Testis (tissue), 2 donors: ENCODE measurements at regions not wholly inside any gene's neighbourhood (a gene's known extent, or its start where the extent isn't known, plus 50 kb on each side); places are given as distances from the start of the nearest gene placed in this dataset.

ENCODE experiments used
- DNase-seq: peaks from one replicate; pipeline ENCODE4 v3.0.0-alpha.2; 2019
- H3K27ac ChIP-seq, 2 donors: fragments of 200-600 bp; sonication (generic); one replicate each; pipeline ENCODE4 v1.5.1; 2019
- H3K27me3 ChIP-seq: fragments of 200-600 bp; sonication (generic); one replicate; pipeline ENCODE4 v1.5.1; 2019
- H3K36me3 ChIP-seq: fragments of 200-600 bp; sonication (generic); one replicate; pipeline ENCODE4 v1.5.1; 2017; ENCODE audit warnings: low read depth; ENCODE audit errors: missing control alignments
- H3K4me1 ChIP-seq: fragments of 200-600 bp; sonication (generic); one replicate; pipeline ENCODE4 v1.5.1; 2019
- H3K4me3 ChIP-seq, 2 donors: fragments of 200-600 bp; sonication (generic); one replicate each; pipeline ENCODE4 v1.5.1; 2017 to 2019
- H3K9me3 ChIP-seq: fragments of 200-600 bp; sonication (generic); one replicate; pipeline ENCODE4 v1.5.1; 2017
- POLR2A ChIP-seq: fragments of 450-650 bp; IDR thresholded peaks from one replicate; pipeline ENCODE4 v1.6.1; 2017; ENCODE audit warnings: antibody characterized with exemption, mild to moderate bottlenecking, moderate library complexity
- WGBS, 2 donors: methylation state at CpG; one replicate each; pipeline ENCODE4 v1.1.5; 2018; 5-methylcytosine and 5-hydroxymethylcytosine counted together
- intact Hi-C: fragments of 100-400 bp; cut with DNase I; formaldehyde crosslinking; loops from one replicate; pipeline ENCODE4 v1.15.1; 2023; ENCODE audit warnings: low total_unique reads
- TF ChIP-seq, protein P1 (sequence below), 3 experiments: fragments of 450-650 bp in 2 of 3; fragments of 200-600 bp in 1 of 3; sonication (generic) in 1 of 3; IDR thresholded peaks; one replicate each; pipeline ENCODE4 v1.5.1; 2016 to 2019; ENCODE audit warnings: antibody characterized with exemption in 3 of 3, mild to moderate bottlenecking in 2 of 3, moderate library complexity in 1 of 3

DNA sequence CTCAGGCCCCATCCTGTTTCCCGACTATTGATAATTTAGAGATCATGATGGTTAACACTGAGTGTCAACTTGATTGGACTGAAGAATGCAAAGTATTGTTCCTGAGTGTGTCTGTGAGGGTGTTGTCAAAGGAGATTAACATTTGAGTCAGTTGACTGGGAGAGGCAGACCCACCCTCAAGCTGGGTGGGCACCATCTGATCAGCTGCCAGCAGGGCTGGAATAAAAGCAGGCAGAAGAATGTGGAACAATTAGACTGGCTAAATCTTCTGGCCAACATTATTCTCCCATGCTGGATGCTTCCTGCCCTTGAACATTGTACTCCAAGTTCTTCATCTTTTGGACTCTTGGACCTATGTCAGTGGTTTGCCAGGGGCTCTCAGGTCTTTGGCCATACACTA, 1170.0 kb upstream of the CNTN5 start:
- Histone ChIP-seq H3K27me3 (no peaks in the 10 kb centered on the region), H3K4me3 (no peak overlapping the region), H3K27ac (no peak overlapping the region), H3K4me1 (no peaks in the 10 kb centered on the region), H3K9me3 (no peaks in the 10 kb centered on the region), H3K36me3 (no peaks in the 10 kb centered on the region)
- intact Hi-C loops, result no loop called here
- 73 to 78% methylated on average over 1 of the region's 1 CpG for WGBS, 2 donors
- no peak for DNase-seq
- TF ChIP-seq, protein P1, sequence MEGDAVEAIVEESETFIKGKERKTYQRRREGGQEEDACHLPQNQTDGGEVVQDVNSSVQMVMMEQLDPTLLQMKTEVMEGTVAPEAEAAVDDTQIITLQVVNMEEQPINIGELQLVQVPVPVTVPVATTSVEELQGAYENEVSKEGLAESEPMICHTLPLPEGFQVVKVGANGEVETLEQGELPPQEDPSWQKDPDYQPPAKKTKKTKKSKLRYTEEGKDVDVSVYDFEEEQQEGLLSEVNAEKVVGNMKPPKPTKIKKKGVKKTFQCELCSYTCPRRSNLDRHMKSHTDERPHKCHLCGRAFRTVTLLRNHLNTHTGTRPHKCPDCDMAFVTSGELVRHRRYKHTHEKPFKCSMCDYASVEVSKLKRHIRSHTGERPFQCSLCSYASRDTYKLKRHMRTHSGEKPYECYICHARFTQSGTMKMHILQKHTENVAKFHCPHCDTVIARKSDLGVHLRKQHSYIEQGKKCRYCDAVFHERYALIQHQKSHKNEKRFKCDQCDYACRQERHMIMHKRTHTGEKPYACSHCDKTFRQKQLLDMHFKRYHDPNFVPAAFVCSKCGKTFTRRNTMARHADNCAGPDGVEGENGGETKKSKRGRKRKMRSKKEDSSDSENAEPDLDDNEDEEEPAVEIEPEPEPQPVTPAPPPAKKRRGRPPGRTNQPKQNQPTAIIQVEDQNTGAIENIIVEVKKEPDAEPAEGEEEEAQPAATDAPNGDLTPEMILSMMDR (IDR thresholded peaks at IDR 0.05), result no peak
- TF ChIP-seq POLR2A, result no peak

- H3K4me1 ChIP-seq, result no peaks in the 10 kb centered on the region
- no peak for TF ChIP-seq POLR2A
- TF ChIP-seq, protein P1 (IDR thresholded peaks at IDR 0.05), result no peak
- WGBS, 2 donors, result 59 to 69% methylated on average over 3 of the region's 3 CpGs
- no peaks in the 10 kb centered on the region for H3K9me3 ChIP-seq
- peak overlapping the region in 1 of 2 donors; percentile 1 for H3K4me3 ChIP-seq
- no peaks in the 10 kb centered on the region for H3K36me3 ChIP-seq
- H3K27me3 ChIP-seq, result no peaks in the 10 kb centered on the region
- DNase-seq, result no peak
- intact Hi-C loops, result no loop called here
- no peak overlapping the region for H3K27ac ChIP-seq
These were observed 1166.4 kb upstream of the CNTN5 start for GRCh38 chr11:97854357-97854756.

DNA sequence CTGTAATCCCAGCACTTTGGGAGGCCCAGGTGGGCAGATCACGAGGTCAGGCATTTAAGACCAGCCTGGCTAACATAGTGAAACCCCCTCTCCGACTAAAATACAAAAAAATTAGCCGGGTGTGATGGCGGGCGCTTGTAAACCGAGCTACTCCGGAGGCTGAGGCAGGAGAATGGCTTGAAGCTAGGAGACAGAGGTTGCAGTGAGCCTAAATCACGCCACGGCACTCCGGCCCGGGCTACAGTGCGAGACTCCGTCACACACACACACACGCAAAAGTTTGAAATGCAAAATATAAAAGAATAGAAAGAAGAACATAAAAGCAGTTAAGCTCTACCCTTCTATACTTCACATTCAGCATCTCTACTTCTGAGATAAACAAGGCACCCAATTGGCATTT, 1165.9 kb upstream of the CNTN5 start:
- 65 to 72% methylated on average over 14 of the region's 14 CpGs for WGBS, 2 donors
- Histone ChIP-seq H3K4me1 (no peaks in the 10 kb centered on the region), H3K9me3 (no peaks in the 10 kb centered on the region), H3K4me3 (peak overlapping the region in 1 of 2 donors; percentile 1), H3K27ac (no peak overlapping the region), H3K27me3 (no peaks in the 10 kb centered on the region), H3K36me3 (no peaks in the 10 kb centered on the region)
- intact Hi-C loops, result no loop called here
- peak; percentile 17 for DNase-seq
- no peak for TF ChIP-seq POLR2A
- TF ChIP-seq, protein P1 (IDR thresholded peaks at IDR 0.05), result no peak

DNA sequence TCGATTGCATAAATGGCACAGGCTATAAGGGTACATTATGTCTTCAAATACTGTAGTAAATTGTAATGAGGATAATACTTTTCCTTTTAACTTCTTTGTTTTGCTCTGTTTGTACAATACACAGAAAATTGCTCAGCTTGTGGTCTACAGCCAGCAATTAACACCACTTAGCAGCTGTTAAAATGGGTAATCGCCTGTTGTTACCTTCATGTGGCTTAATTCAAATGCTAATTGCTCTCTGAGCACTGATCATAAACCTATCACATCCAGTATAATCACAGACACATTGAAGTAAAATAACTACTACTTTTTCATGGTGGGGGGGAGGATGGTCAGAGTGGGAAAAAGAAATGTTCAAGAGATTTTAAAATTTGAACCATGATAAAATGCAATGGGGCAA, 1164.1 kb upstream of the CNTN5 start:
- TF ChIP-seq POLR2A, result no peak
- TF ChIP-seq, protein P1 (IDR thresholded peaks at IDR 0.05), result no peak
- Histone ChIP-seq H3K4me3 (no peak overlapping the region), H3K4me1 (no peaks in the 10 kb centered on the region), H3K36me3 (no peaks in the 10 kb centered on the region), H3K27me3 (no peaks in the 10 kb centered on the region), H3K9me3 (no peaks in the 10 kb centered on the region), H3K27ac (no peak overlapping the region)
- intact Hi-C loops, result no loop called here
- WGBS, 2 donors, result 59 to 67% methylated on average over 2 of the region's 2 CpGs
- no peak for DNase-seq

- no peaks in the 10 kb centered on the region for H3K36me3 ChIP-seq
- no peak for TF ChIP-seq POLR2A
- TF ChIP-seq, protein P1 (IDR thresholded peaks at IDR 0.05), result no peak
- H3K27ac ChIP-seq, result no peak overlapping the region
- H3K4me3 ChIP-seq, result no peak overlapping the region
- no peaks in the 10 kb centered on the region for H3K9me3 ChIP-seq
- no peaks in the 10 kb centered on the region for H3K4me1 ChIP-seq
- H3K27me3 ChIP-seq, result no peaks in the 10 kb centered on the region
- no peak for DNase-seq
- WGBS, 2 donors, result 77 to 85% methylated on average over 1 of the region's 1 CpG
- intact Hi-C loops, result no loop called here
These were observed 1160.5 kb upstream of the CNTN5 start for GRCh38 chr11:97860237-97860636.
